Right atrium auricular region (tissue), 2 donors: ENCODE measurements at regions not wholly inside any gene's neighbourhood (a gene's known extent, or its start where the extent isn't known, plus 50 kb on each side); places are given as distances from the start of the nearest gene placed in this dataset.
A peak's percentile ranks its signal among the peaks of the same experiment; 100 is the strongest.

Source experiments
- DNase-seq: peaks from one replicate; pipeline ENCODE4 v3.0.0-alpha.2; 2019; ENCODE audit warnings: low spot score
- H3K27ac ChIP-seq, 2 donors: fragments of 200-600 bp; sonication (generic); 1 replicate in 1 of 2; 2 replicates in 1 of 2; pipeline ENCODE4 v1.5.1; 2016 to 2019
- H3K27me3 ChIP-seq, 2 donors: fragments of 200-600 bp; sonication (generic); one replicate each; pipeline versions ENCODE4 v1.5.1 to v1.6.0; 2017 to 2019
- H3K36me3 ChIP-seq: fragments of 200-600 bp; sonication (generic); one replicate; pipeline ENCODE4 v1.5.1; 2016
- H3K4me1 ChIP-seq, 2 donors: fragments of 200-600 bp; sonication (generic); one replicate each; pipeline versions ENCODE4 v1.5.1 to v1.6.0; 2017 to 2019
- H3K4me3 ChIP-seq, 2 donors: fragments of 200-600 bp; sonication (generic); 1 replicate in 1 of 2; 2 replicates in 1 of 2; pipeline ENCODE4 v1.5.1; 2017 to 2019; ENCODE audit warnings: mild to moderate bottlenecking in 1 of 2, moderate library complexity in 1 of 2
- H3K9me3 ChIP-seq, 2 donors: fragments of 200-600 bp; sonication (generic); one replicate each; pipeline ENCODE4 v1.5.1; 2019
- TF ChIP-seq, protein P1 (sequence below), 2 donors: fragments of 200-600 bp; sonication (generic); IDR thresholded peaks; one replicate each; pipeline ENCODE4 v1.5.1; 2019; ENCODE audit warnings: antibody characterized with exemption in 2 of 2

- Histone ChIP-seq H3K27ac (no peak overlapping the region), H3K36me3 (no peaks in the 10 kb centered on the region), H3K27me3 (no peaks in the 10 kb centered on the region), H3K4me1 (no peaks in the 10 kb centered on the region), H3K4me3 (no peak overlapping the region), H3K9me3 (no peaks in the 10 kb centered on the region)
- DNase-seq, result peak; percentile 43
- TF ChIP-seq, protein P1, sequence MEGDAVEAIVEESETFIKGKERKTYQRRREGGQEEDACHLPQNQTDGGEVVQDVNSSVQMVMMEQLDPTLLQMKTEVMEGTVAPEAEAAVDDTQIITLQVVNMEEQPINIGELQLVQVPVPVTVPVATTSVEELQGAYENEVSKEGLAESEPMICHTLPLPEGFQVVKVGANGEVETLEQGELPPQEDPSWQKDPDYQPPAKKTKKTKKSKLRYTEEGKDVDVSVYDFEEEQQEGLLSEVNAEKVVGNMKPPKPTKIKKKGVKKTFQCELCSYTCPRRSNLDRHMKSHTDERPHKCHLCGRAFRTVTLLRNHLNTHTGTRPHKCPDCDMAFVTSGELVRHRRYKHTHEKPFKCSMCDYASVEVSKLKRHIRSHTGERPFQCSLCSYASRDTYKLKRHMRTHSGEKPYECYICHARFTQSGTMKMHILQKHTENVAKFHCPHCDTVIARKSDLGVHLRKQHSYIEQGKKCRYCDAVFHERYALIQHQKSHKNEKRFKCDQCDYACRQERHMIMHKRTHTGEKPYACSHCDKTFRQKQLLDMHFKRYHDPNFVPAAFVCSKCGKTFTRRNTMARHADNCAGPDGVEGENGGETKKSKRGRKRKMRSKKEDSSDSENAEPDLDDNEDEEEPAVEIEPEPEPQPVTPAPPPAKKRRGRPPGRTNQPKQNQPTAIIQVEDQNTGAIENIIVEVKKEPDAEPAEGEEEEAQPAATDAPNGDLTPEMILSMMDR (IDR thresholded peaks at IDR 0.05), result no peak
These were observed 209.0 kb upstream of the IRX1 start for GRCh38 chr5:3386637-3387036.

- H3K9me3 ChIP-seq, result no peaks in the 10 kb centered on the region
- H3K36me3 ChIP-seq, result no peaks in the 10 kb centered on the region
- no peak overlapping the region for H3K27ac ChIP-seq
- no peak overlapping the region for H3K4me3 ChIP-seq
- TF ChIP-seq, protein P1 (IDR thresholded peaks at IDR 0.05), result no peak
- H3K27me3 ChIP-seq, result no peaks in the 10 kb centered on the region
- H3K4me1 ChIP-seq, result no peaks in the 10 kb centered on the region
- peak; percentile 4 for DNase-seq
These were observed 209.6 kb upstream of the IRX1 start for GRCh38 chr5:3385991-3386519.

DNA sequence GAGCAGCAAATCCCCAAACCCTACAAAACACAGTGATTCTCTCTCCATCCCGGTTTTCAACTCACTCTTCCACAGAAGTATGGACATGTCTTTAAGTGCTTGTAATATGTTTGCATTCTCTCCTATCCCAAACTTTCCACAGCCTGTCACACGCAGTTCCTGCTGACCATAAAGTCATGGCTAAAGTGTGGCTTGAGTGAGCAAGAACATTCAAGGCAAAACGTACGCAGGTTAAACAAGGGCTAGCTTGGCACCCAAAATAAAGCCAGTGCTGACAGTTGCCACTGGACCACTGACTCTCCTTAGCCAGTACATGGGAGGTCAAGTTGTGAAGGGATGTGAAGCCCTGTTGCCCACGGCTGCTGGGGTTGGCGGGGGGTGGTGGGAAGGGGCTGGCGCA lies 211.1 kb upstream of the IRX1 start:
- no peaks in the 10 kb centered on the region for H3K36me3 ChIP-seq
- H3K4me3 ChIP-seq, result no peak overlapping the region
- peak; percentile 5 for DNase-seq
- no peaks in the 10 kb centered on the region for H3K27me3 ChIP-seq
- no peaks in the 10 kb centered on the region for H3K4me1 ChIP-seq
- TF ChIP-seq, protein P1 (IDR thresholded peaks at IDR 0.05), result no peak
- H3K27ac ChIP-seq, result no peak overlapping the region
- no peaks in the 10 kb centered on the region for H3K9me3 ChIP-seq

DNA sequence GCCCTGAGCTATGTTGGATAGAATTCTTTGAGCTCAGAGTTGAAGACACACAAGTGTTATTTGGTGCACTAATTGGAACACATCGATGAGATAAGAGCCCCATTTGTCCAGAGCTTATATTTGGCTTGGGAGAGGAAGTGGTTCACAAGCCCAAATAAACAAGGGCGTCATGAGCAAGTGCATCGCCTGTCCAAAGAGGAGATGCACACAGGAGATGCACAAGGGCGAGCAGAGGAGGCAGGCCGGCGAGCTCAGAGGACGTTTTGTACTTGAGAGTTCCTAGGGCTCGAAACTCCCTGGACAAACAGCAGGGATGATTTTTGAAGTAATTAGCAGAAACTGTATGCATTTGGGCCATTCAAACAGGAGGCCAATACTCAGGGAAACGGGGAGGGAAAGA lies 212.8 kb upstream of the IRX1 start:
- TF ChIP-seq, protein P1 (IDR thresholded peaks at IDR 0.05), result no peak
- H3K27ac ChIP-seq, result no peak overlapping the region
- no peaks in the 10 kb centered on the region for H3K36me3 ChIP-seq
- no peaks in the 10 kb centered on the region for H3K27me3 ChIP-seq
- no peaks in the 10 kb centered on the region for H3K9me3 ChIP-seq
- peak; percentile 34 for DNase-seq
- H3K4me3 ChIP-seq, result no peak overlapping the region
- no peaks in the 10 kb centered on the region for H3K4me1 ChIP-seq

GRCh38 chr5:3382151-3382550 lies 213.5 kb upstream of the IRX1 start:
- TF ChIP-seq, protein P1 (IDR thresholded peaks at IDR 0.05), result no peak
- H3K9me3 ChIP-seq, result no peaks in the 10 kb centered on the region
- H3K4me1 ChIP-seq, result no peaks in the 10 kb centered on the region
- H3K36me3 ChIP-seq, result no peaks in the 10 kb centered on the region
- H3K27ac ChIP-seq, result no peak overlapping the region
- no peaks in the 10 kb centered on the region for H3K27me3 ChIP-seq
- no peak overlapping the region for H3K4me3 ChIP-seq
- DNase-seq, result no peak

GRCh38 chr5:3381206-3381825 lies 214.3 kb upstream of the IRX1 start:
- TF ChIP-seq, protein P1 (IDR thresholded peaks at IDR 0.05), result no peak
- no peaks in the 10 kb centered on the region for H3K36me3 ChIP-seq
- H3K27ac ChIP-seq, result no peak overlapping the region
- no peaks in the 10 kb centered on the region for H3K27me3 ChIP-seq
- peak; percentile 23 for DNase-seq
- H3K4me1 ChIP-seq, result no peaks in the 10 kb centered on the region
- no peaks in the 10 kb centered on the region for H3K9me3 ChIP-seq
- no peak overlapping the region for H3K4me3 ChIP-seq
